Vagina (tissue), 2 donors: ENCODE measurements at regions not wholly inside any gene's neighbourhood (a gene's known extent, or its start where the extent isn't known, plus 50 kb on each side); places are given as distances from the start of the nearest gene placed in this dataset.
"Not testable (repeated sequence)": the region's sequence is repeated elsewhere in the genome, so short reads cannot be mapped to it uniquely, and the experiment has no call there.

Experiments used
- DNase-seq, 2 donors: peaks; one replicate each; pipeline ENCODE4 v3.0.0-alpha.2; 2017; ENCODE audit errors: extremely low spot score in 2 of 2
- H3K27ac ChIP-seq: fragments of 200-600 bp; sonication (generic); one replicate; pipeline ENCODE4 v1.5.1; 2019
- H3K27me3 ChIP-seq: fragments of 200-600 bp; sonication (generic); one replicate; pipeline ENCODE4 v1.5.1; 2019
- H3K36me3 ChIP-seq, 2 donors: fragments of 200-600 bp; sonication (generic); one replicate each; pipeline ENCODE4 v1.5.1; 2017 to 2019
- H3K4me1 ChIP-seq: fragments of 200-600 bp; sonication (generic); one replicate; pipeline ENCODE4 v1.5.1; 2019
- H3K4me3 ChIP-seq, 2 donors: fragments of 200-600 bp; sonication (generic); 1 replicate in 1 of 2; 2 replicates in 1 of 2; pipeline ENCODE4 v1.5.1; 2016 to 2019
- H3K9me3 ChIP-seq: fragments of 200-600 bp; sonication (generic); one replicate; pipeline ENCODE4 v1.5.1; 2019
- POLR2A ChIP-seq, 2 donors: fragments of 450-650 bp; IDR thresholded peaks; one replicate each; pipeline ENCODE4 v1.6.1; 2017; ENCODE audit warnings: antibody characterized with exemption in 2 of 2, mild to moderate bottlenecking in 2 of 2, moderate library complexity in 2 of 2
- POLR2AphosphoS5 ChIP-seq, 2 donors: sonication (generic); formaldehyde crosslinking; IDR thresholded peaks; one replicate each; pipeline ENCODE4 v1.9.0; 2017; ENCODE audit warnings: antibody characterized with exemption in 2 of 2, mild to moderate bottlenecking in 2 of 2, low read depth in 1 of 2; ENCODE audit not compliant: insufficient read depth in 1 of 2
- intact Hi-C: fragments of 100-400 bp; cut with DNase I; formaldehyde crosslinking; loops from one replicate; pipeline ENCODE4 v1.15.1; 2023
- TF ChIP-seq, protein P1 (sequence below), 3 experiments: fragments of 450-650 bp in 2 of 3; fragments of 200-600 bp in 1 of 3; sonication (generic) in 1 of 3; IDR thresholded peaks; one replicate each; pipeline ENCODE4 v1.5.1; 2017 to 2019; ENCODE audit warnings: antibody characterized with exemption in 3 of 3, mild to moderate bottlenecking in 2 of 3, moderate library complexity in 2 of 3

DNA sequence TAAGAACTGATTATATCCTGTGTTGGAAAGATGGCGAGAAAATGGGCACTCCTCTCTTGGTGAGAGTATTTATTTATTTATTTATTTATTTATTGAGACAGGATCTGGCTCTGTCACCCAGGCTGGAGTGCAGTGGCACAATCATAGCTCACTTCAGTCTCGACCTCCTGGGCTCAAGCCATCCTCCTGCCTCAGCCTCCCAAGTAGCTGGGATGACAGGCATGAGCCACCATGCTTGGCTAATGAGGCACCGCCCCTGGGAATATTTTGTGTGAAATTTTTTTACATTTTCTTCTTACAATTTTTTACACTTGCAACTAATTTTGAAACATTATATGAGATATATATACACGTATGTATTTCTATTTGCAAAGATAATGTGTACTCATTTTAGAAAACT, 150.5 kb upstream of the PRR20G start:
- no peak overlapping the region for H3K27ac ChIP-seq
- no peaks in the 10 kb centered on the region for H3K27me3 ChIP-seq
- no peaks in the 10 kb centered on the region for H3K9me3 ChIP-seq
- no peak overlapping the region for H3K4me3 ChIP-seq
- intact Hi-C loops = no loop called here
- TF ChIP-seq POLR2A (IDR thresholded peaks at IDR 0.05) (no peak), POLR2AphosphoS5 (IDR thresholded peaks at IDR 0.05; ENCODE audit: insufficient read depth in 1 of 2, low read depth in 1 of 2) (no peak)
- TF ChIP-seq, protein P1, sequence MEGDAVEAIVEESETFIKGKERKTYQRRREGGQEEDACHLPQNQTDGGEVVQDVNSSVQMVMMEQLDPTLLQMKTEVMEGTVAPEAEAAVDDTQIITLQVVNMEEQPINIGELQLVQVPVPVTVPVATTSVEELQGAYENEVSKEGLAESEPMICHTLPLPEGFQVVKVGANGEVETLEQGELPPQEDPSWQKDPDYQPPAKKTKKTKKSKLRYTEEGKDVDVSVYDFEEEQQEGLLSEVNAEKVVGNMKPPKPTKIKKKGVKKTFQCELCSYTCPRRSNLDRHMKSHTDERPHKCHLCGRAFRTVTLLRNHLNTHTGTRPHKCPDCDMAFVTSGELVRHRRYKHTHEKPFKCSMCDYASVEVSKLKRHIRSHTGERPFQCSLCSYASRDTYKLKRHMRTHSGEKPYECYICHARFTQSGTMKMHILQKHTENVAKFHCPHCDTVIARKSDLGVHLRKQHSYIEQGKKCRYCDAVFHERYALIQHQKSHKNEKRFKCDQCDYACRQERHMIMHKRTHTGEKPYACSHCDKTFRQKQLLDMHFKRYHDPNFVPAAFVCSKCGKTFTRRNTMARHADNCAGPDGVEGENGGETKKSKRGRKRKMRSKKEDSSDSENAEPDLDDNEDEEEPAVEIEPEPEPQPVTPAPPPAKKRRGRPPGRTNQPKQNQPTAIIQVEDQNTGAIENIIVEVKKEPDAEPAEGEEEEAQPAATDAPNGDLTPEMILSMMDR (IDR thresholded peaks at IDR 0.05) = no peak
- H3K36me3 ChIP-seq = no peaks in the 10 kb centered on the region
- H3K4me1 ChIP-seq = no peaks in the 10 kb centered on the region
- DNase-seq = no peak

DNA sequence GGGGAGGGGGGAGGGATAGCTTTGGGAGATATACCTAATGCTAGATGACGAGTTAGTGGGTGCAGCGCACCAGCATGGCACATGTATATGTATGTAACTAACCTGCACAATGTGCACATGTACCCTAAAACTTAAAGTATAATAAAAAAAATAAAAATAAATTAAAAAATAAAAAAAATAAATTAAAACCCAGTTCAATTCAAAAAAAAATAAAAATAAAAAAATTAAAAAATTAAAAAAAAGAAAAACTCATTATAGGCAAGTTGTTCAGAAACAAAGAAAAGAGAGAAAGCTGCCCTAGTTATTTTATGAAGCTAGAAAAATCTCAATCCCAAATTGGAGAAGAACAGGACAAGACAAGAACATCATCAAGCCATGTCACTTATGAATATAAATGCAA, 147.5 kb upstream of the PRR20G start:
- H3K9me3 ChIP-seq, intact Hi-C loops, H3K4me1 ChIP-seq, H3K36me3 ChIP-seq, DNase-seq, H3K27me3 ChIP-seq, H3K27ac ChIP-seq, H3K4me3 ChIP-seq: not testable (repeated sequence)

DNA sequence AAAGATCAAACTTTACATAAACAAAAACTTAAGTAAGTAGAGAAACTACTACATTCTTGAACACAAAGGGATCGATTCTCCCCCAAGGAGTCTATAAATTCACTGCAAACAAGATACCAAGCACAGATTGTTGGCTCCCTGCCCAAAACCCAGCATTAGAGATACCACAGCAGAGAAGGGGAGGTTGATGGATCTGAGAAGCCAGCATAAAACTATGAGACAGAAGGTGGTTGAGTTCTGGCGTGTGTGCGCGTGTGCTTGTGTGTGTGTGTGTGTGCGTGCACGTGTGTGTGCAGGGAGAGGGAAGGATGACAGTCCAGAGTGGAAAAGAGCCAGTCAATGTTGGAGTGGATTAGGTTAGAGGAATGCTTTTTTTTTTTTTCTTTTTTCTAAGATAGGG, 143.2 kb upstream of the PRR20G start:
- intact Hi-C loops = no loop called here
- TF ChIP-seq POLR2AphosphoS5 (IDR thresholded peaks at IDR 0.05; ENCODE audit: insufficient read depth in 1 of 2, low read depth in 1 of 2) (no peak), POLR2A (IDR thresholded peaks at IDR 0.05) (no peak)
- TF ChIP-seq, protein P1 (IDR thresholded peaks at IDR 0.05) = no peak

GRCh38 chr3:127428344-127428997, 140.6 kb upstream of the PRR20G start:
- H3K27me3 ChIP-seq = no peaks in the 10 kb centered on the region
- H3K27ac ChIP-seq = no peak overlapping the region
- DNase-seq = peak in 1 of 2 donors; percentile 72
- no peaks in the 10 kb centered on the region for H3K36me3 ChIP-seq
- intact Hi-C loops = no loop called here
- H3K4me1 ChIP-seq = no peaks in the 10 kb centered on the region
- H3K9me3 ChIP-seq = no peaks in the 10 kb centered on the region
- TF ChIP-seq, protein P1 (IDR thresholded peaks at IDR 0.05) = no peak
- TF ChIP-seq POLR2AphosphoS5 (IDR thresholded peaks at IDR 0.05; ENCODE audit: insufficient read depth in 1 of 2, low read depth in 1 of 2) (no peak), POLR2A (IDR thresholded peaks at IDR 0.05) (no peak)
- no peak overlapping the region for H3K4me3 ChIP-seq

More for the DNA sequence above, 143.2 kb upstream of the PRR20G start:
- H3K4me3 ChIP-seq = no peak overlapping the region
- H3K27ac ChIP-seq = no peak overlapping the region
- no peaks in the 10 kb centered on the region for H3K27me3 ChIP-seq
- no peaks in the 10 kb centered on the region for H3K9me3 ChIP-seq
- no peak for DNase-seq
- no peaks in the 10 kb centered on the region for H3K4me1 ChIP-seq
- no peaks in the 10 kb centered on the region for H3K36me3 ChIP-seq

- Histone ChIP-seq H3K27me3 (no peaks in the 10 kb centered on the region), H3K9me3 (no peaks in the 10 kb centered on the region), H3K27ac (no peak overlapping the region), H3K36me3 (no peaks in the 10 kb centered on the region), H3K4me1 (no peaks in the 10 kb centered on the region), H3K4me3 (no peak overlapping the region)
- peak in 1 of 2 donors; percentile 94 for DNase-seq
- intact Hi-C loops = no loop called here
- TF ChIP-seq POLR2A (IDR thresholded peaks at IDR 0.05) (no peak), POLR2AphosphoS5 (IDR thresholded peaks at IDR 0.05; ENCODE audit: insufficient read depth in 1 of 2, low read depth in 1 of 2) (no peak)
- TF ChIP-seq, protein P1 (IDR thresholded peaks at IDR 0.05) = no peak
These were observed 139.8 kb upstream of the PRR20G start for GRCh38 chr3:127427666-127428065.
